ENCODE measurements at regions not wholly inside any gene's neighbourhood (a gene's known extent, or its start where the extent isn't known, plus 50 kb on each side); places are given as distances from the start of the nearest gene placed in this dataset.

DNA sequence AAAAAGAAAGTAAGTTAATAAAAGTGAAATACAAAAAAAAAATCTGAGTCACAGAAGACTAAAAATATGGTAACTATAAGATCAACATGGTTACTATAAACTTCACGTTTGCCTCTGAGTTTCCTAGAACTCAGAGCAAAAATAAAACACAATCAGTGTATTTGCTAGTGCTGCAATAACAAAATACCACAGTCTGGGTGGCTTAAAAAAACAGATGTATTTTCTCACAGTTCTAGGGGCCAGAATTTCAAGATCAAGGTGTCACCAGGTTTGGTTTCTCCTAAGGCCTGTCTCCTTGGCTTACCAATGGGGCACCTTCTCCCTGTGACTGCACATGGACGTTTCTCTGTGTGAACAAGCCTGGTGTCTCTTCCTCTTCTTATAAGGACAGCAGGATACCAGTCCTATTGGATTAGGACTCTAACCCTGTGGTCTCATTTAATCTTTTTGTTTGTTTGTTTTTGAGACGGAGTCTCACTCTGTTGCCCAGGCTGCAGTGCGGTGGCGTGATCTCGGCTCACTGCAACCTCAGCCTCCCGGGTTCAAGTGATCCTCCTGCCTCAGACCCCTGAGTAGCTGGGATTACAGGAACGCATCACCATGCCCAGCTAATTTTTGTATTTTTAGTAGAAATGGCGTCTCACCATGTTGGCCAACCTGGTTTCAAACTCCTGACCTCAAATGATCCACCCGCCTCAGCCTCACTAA, 104.9 kb upstream of the LOC128125822 start:
- TF ChIP-seq POLR2A (IDR thresholded peaks at IDR 0.05) (no peak), CTCF (IDR thresholded peaks at IDR 0.05) (no peak)

All from right lobe of liver (tissue), 4 donors.